Activated naive CD8-positive, alpha-beta T cell treated with anti-CD3 and anti-CD28 coated beads, Interleukin-2, amount 50 U/mL, for 24 hours (primary cell): ENCODE measurements at regions not wholly inside any gene's neighbourhood (a gene's known extent, or its start where the extent isn't known, plus 50 kb on each side); places are given as distances from the start of the nearest gene placed in this dataset.

Source experiments
- ATAC-seq: fragments of 150-1000 bp; cut with Tn5 transposase; one replicate; pipeline ENCODE4 v1.10.0; 2021
- DNase-seq: peaks from one replicate; pipeline ENCODE4 v3.0.0; 2021
- H3K27ac Mint-ChIP-seq: one replicate; pipeline ENCODE4 v1.8.0; 2021; ENCODE audit warnings: mild to moderate bottlenecking, mixed read lengths
- H3K27me3 Mint-ChIP-seq: one replicate; pipeline ENCODE4 v1.8.0; 2021; ENCODE audit warnings: mixed read lengths
- H3K36me3 Mint-ChIP-seq: one replicate; pipeline ENCODE4 v1.8.0; 2021; ENCODE audit warnings: low read depth, mixed read lengths
- H3K4me1 Mint-ChIP-seq: one replicate; pipeline ENCODE4 v1.8.0; 2021; ENCODE audit warnings: mixed read lengths
- H3K4me3 Mint-ChIP-seq: one replicate; pipeline ENCODE4 v1.8.0; 2021; ENCODE audit warnings: mild to moderate bottlenecking, moderate library complexity, mixed read lengths
- H3K9me3 Mint-ChIP-seq: one replicate; pipeline ENCODE4 v1.8.0; 2021; ENCODE audit warnings: mixed read lengths

DNA sequence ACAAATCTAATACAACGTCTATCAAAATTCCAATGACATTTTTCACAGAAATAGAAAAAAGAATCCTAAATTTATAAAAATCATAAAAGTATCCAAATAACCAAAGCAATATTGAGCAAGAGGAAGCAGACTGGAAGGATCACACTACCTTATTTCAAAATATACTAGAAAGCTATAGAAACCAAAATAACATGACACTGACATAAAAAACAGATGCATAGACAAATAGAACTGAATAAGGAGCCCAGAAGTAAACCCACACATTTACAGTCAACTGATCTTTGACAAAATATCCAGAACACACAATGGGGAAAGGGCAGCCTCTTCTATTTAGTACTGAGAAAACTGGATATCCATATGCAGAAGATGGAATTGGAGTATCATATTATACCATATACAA lies 217.5 kb downstream of the MACC1 start:
- Mint-ChIP-seq H3K9me3 (no peaks in the 10 kb centered on the region), H3K4me1 (no peaks in the 10 kb centered on the region), H3K4me3 (no peak overlapping the region), H3K36me3 (no peaks in the 10 kb centered on the region), H3K27me3 (peaks cover 2% of the 10 kb centered on the region), H3K27ac (no peak overlapping the region)
- DNase-seq (no peak), ATAC-seq (no peak)

DNA sequence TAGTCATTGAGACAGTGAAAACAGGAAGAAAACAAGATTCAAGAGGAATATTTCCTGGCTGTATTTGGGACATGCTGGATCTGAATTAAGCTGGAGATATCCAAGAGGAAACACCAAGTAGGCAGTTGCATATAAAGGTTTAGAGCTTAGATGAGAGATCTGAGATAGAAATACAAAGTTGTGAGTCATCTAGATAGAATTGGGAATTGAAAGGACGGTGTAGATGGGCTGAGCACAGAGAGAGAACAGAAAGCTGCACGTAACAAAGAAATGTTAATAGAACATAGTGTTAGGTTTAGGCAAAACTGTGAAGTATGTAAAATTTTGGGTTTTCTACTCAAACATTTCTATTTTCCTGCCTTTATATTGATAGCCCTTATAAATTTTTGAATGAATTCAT lies 218.5 kb upstream of the TMEM196 start:
- DNase-seq (no peak), ATAC-seq (no peak)
- Mint-ChIP-seq H3K9me3 (no peaks in the 10 kb centered on the region), H3K4me3 (no peak overlapping the region), H3K27me3 (no peaks in the 10 kb centered on the region), H3K27ac (no peak overlapping the region), H3K4me1 (no peaks in the 10 kb centered on the region), H3K36me3 (no peaks in the 10 kb centered on the region)

DNA sequence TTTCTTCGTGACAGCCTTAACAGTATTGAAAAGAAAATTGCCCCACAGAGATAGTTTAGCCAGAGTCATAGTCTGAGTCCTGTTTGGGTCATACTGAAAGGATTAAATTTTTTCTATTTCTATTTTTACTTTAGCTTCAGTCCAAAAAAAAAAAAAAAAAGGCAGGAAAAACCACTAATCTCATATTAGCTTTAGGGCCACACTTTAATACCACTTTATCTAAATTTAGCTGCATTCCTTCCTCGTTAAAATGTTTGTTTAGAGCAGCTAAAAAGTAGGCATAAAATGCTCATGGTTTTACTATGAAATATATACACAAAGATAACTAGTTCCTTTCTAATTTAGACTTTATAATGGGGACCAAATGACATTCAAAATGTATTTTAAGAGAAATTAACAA lies 216.5 kb upstream of the TMEM196 start:
- Mint-ChIP-seq H3K27me3 (no peaks in the 10 kb centered on the region), H3K9me3 (no peaks in the 10 kb centered on the region), H3K4me3 (no peak overlapping the region), H3K27ac (no peak overlapping the region), H3K4me1 (no peaks in the 10 kb centered on the region), H3K36me3 (no peaks in the 10 kb centered on the region)
- ATAC-seq (no peak), DNase-seq (no peak)

DNA sequence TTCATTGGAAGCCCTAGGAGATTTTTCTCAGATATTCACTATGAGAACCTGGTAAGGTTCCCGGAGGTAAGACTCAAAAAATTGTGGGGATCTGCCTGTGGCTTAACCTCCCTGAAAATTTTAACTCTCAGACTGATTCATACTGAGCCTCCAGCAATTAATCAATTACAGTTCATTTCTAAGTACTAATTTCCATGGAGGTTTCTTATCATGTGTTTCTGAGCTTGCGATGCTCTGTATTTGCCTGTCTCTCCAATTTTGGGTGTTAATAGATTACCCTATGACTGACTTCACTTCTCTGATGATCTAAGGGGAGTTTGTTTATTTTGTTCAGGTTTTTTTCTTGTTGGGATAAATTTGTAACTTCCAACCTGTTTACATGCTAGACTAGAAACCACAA lies 215.4 kb upstream of the TMEM196 start:
- no peak overlapping the region for H3K27ac Mint-ChIP-seq
- no peak for ATAC-seq
- no peaks in the 10 kb centered on the region for H3K4me1 Mint-ChIP-seq

DNA sequence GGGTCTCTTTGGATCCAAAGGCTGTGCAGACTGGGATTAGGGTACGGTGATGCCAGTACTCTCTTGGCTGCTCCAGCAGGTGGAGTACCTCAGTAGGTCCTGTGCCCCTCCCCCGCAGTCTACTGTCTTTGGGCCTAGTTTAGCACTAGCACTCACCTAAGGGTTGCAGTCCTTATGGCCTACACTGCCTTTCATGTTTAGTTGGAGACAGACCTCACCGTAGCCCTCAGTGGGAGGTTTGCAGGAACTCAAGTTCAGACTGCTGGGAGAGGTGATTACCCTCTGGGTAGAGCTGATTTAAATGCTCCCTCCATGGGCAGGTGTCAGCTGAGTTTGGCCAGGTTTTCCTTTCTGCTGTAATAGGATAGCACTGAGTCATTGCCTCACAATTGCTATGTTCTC lies 210.8 kb upstream of the TMEM196 start:
- no peaks in the 10 kb centered on the region for H3K4me1 Mint-ChIP-seq
- H3K9me3 Mint-ChIP-seq = no peaks in the 10 kb centered on the region
- H3K4me3 Mint-ChIP-seq = no peak overlapping the region
- no peak overlapping the region for H3K27ac Mint-ChIP-seq
- no peaks in the 10 kb centered on the region for H3K27me3 Mint-ChIP-seq
- no peak for DNase-seq
- no peak for ATAC-seq
- no peaks in the 10 kb centered on the region for H3K36me3 Mint-ChIP-seq

More for the DNA sequence above, 215.4 kb upstream of the TMEM196 start:
- no peak overlapping the region for H3K4me3 Mint-ChIP-seq
- no peaks in the 10 kb centered on the region for H3K9me3 Mint-ChIP-seq
- no peaks in the 10 kb centered on the region for H3K36me3 Mint-ChIP-seq
- DNase-seq = no peak
- H3K27me3 Mint-ChIP-seq = no peaks in the 10 kb centered on the region

DNA sequence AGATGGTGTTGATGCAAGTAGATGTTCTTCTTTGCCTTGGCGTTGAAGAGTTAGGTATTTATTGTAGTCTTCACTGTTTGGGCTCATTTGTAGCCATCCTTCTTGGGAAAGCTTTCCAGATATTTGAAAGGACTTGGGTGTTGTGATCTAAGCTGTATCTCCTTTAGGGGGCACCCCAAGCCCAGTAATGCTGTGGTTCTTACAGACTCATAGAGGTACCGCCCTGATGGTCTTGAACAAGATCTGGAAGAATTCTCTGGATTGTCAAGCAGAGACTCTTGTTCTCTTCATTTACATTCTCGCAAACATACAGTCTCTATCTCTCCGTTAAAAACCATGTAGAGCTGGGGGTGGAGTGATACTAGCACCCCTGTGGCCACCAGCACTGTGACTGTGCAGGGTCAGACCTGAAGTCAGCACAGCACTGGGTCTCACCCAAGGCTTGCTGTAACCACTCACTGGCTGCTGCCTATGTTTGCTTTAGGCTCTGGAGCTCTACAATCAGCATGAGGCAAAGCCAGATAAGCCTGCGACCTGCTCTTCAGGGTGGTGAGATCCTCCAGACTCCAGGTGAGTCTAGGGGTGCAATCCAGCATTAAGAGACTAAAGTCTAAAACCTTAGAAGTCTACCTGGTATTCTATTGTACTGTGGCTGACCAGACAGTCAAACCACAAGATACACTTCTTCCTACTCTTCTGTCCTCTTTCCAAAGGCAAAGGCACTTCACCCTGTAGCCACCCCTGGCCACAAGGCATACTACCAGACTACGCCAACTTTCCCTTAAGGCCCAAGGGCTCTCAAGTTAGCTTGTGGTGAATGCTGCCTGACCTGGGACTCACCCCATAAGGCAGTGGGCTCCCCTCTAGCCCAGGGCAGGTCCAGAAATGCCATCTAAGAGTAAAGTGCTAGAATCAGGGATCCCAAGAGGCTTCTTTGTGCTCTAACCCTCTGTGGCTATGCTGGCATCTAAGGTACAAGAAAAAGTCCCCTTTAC lies 209.7 kb upstream of the TMEM196 start:
- H3K9me3 Mint-ChIP-seq = peaks cover 6% of the 10 kb centered on the region
- no peaks in the 10 kb centered on the region for H3K27me3 Mint-ChIP-seq
- H3K4me3 Mint-ChIP-seq = no peak overlapping the region
- no peak for ATAC-seq
- no peak overlapping the region for H3K27ac Mint-ChIP-seq
- H3K36me3 Mint-ChIP-seq = no peaks in the 10 kb centered on the region
- no peaks in the 10 kb centered on the region for H3K4me1 Mint-ChIP-seq
- peak; percentile 7 for DNase-seq

DNA sequence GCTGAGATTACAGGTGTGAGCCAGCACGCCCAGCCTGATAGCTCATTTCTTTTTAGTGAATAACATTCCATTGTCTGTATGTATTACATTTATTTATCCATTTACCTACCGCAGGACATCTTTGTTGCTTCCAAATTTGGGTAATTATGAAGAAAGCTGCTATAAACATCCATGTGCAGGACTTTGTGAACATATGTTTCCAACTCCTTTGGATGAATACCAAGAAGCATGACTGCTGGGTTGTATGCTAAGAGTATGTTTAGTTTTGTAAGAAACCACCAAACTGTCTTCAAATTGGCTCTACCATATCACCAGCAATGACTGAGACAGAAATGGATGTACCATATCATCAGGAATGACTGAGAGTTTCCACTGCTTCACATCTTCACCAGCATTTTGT lies 200.2 kb upstream of the TMEM196 start:
- no peaks in the 10 kb centered on the region for H3K27me3 Mint-ChIP-seq
- DNase-seq = no peak
- H3K27ac Mint-ChIP-seq = no peak overlapping the region
- peaks cover 3% of the 10 kb centered on the region for H3K9me3 Mint-ChIP-seq
- H3K36me3 Mint-ChIP-seq = no peaks in the 10 kb centered on the region
- ATAC-seq = no peak
- H3K4me1 Mint-ChIP-seq = no peaks in the 10 kb centered on the region
- no peak overlapping the region for H3K4me3 Mint-ChIP-seq

DNA sequence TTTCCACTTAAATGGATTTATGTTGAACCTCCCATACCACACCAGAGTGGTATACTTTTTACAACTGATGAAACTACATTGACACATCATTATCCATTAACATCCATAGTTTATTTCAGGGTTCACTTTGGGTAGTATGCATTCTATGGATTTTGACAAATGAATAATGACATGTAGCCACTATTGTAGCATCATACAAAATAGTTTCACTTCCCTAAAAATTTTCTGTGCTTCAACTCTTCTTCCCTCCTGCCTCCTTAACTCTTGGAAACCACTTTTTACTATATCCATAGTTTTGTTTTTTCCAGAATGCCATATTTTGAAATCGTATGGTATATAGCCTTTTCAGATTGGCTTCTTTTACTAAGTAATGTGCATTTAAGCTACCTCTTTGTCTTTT lies 199.5 kb upstream of the TMEM196 start:
- Mint-ChIP-seq H3K27me3 (no peaks in the 10 kb centered on the region), H3K4me3 (no peak overlapping the region), H3K4me1 (no peaks in the 10 kb centered on the region), H3K9me3 (no peaks in the 10 kb centered on the region), H3K36me3 (no peaks in the 10 kb centered on the region), H3K27ac (no peak overlapping the region)
- DNase-seq = no peak
- ATAC-seq = no peak

DNA sequence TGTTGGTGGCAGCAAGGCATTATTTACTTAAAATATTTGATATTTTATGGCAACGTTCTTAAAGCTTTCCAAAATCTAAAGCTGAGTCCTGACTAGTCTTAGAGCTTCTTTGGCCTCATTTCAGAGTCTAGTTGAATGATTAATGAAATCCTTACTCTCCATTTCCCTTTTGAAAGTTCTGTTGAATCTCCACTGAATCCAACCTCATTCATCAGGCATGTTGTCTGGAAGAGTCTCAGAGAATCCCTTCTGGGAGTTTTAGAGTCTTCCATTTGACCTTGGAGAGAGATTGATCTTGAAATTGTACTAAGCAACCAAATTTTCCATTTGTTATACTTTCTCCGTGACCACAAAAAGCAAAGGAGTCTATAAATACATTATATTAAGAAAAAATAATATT lies 198.5 kb upstream of the TMEM196 start:
- H3K36me3 Mint-ChIP-seq = no peaks in the 10 kb centered on the region
- no peak for DNase-seq
- H3K27me3 Mint-ChIP-seq = no peaks in the 10 kb centered on the region
- ATAC-seq = no peak
- no peak overlapping the region for H3K4me3 Mint-ChIP-seq
- no peaks in the 10 kb centered on the region for H3K9me3 Mint-ChIP-seq
- H3K4me1 Mint-ChIP-seq = no peaks in the 10 kb centered on the region
- no peak overlapping the region for H3K27ac Mint-ChIP-seq

DNA sequence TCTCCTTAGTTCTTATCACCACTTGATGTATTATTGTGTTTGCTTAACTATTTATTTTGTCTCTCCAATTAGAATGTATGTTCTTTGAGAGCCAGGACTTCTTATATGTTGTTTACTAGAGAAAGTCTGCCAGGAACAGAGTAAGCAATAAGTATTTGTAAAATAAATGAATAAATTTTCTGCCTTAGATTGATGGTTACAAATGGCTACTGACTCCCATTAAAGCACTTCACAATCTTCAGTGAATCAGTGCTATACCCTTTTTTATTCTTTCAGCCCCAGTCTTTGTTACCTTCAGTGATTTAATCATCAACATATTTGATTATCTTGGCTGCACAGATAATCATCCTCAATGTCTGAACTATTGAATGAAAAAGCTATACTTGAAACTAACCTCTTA lies 197.1 kb upstream of the TMEM196 start:
- Mint-ChIP-seq H3K27me3 (no peaks in the 10 kb centered on the region), H3K9me3 (no peaks in the 10 kb centered on the region), H3K36me3 (no peaks in the 10 kb centered on the region), H3K27ac (no peak overlapping the region), H3K4me1 (no peaks in the 10 kb centered on the region), H3K4me3 (no peak overlapping the region)
- ATAC-seq (no peak), DNase-seq (no peak)

DNA sequence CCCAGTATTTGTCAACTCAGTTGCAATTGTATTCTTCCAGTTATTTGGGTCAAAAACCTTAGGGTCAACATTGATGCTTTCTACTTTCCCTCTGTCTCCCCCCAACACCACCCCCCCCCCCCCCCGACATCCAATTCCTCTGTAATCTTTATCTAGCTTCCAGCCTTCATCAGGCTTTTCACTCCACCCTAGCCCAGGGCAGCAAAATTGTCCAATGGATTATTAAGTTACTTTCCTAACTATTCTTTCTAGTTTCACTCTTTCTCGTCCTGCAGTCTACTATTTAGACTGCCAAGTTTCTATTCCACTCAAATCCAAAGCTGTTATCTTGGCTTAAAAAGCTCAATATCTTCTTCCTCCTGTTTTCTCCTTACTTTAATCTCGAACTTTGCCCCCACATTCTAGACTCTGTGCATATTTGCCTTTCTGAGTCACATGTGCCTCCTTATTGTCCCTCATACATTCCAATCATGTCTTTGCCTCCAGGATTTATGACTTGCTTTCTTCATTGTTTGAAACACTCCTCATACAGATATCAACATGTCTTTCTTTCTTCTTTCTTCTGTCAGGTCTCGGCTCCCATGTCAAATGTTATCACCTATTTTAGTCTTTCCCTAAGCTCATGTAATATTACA lies 196.6 kb upstream of the TMEM196 start:
- ATAC-seq = no peak
- H3K27ac Mint-ChIP-seq = no peak overlapping the region
- no peaks in the 10 kb centered on the region for H3K9me3 Mint-ChIP-seq
- H3K4me3 Mint-ChIP-seq = no peak overlapping the region
- no peak for DNase-seq
- no peaks in the 10 kb centered on the region for H3K27me3 Mint-ChIP-seq
- H3K4me1 Mint-ChIP-seq = no peaks in the 10 kb centered on the region
- no peaks in the 10 kb centered on the region for H3K36me3 Mint-ChIP-seq

DNA sequence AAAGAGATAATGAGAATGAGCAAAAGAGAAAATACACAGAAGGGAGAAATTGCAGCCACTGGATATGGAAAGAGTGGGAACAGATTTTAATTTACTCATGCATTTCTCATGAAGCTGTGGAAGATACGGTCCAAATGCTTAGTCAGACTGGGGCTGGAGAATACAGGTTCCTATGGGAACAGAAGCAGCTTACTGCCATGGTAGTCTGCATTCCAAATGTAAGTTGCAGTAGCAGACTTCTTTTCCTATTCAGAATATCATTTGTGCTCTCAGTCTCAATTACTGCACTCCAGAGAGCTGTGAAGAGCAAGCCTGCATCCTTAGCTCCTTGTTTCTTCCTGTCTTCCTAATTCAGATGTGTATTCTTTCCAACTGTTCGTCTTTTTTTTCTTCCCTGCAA lies 190.8 kb upstream of the TMEM196 start:
- Mint-ChIP-seq H3K4me3 (no peak overlapping the region), H3K9me3 (no peaks in the 10 kb centered on the region), H3K36me3 (no peaks in the 10 kb centered on the region), H3K27me3 (no peaks in the 10 kb centered on the region), H3K4me1 (no peaks in the 10 kb centered on the region), H3K27ac (no peak overlapping the region)
- ATAC-seq (no peak), DNase-seq (no peak)

DNA sequence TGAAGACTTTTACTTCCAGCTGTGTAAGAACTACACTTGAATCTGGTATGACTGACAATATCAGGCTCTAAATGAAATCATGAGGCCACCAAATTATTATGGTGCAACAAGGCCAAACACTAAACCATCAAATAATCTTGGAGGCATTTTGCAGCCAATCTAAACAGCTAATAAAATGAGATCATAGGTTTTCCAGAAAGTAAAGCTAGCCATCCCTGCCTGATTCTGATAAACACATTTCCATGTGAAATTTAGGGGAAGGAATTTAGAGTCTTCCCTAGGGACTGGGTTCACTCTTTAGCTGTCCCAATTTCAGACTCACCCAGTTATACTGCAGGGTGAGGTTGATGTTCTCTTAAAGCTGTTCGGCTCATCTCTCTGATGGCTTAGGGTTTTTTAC lies 190.3 kb upstream of the TMEM196 start:
- ATAC-seq (no peak), DNase-seq (no peak)
- H3K9me3 Mint-ChIP-seq = no peaks in the 10 kb centered on the region
- no peaks in the 10 kb centered on the region for H3K27me3 Mint-ChIP-seq
- H3K36me3 Mint-ChIP-seq = no peaks in the 10 kb centered on the region
- no peaks in the 10 kb centered on the region for H3K4me1 Mint-ChIP-seq
- H3K27ac Mint-ChIP-seq = no peak overlapping the region
- H3K4me3 Mint-ChIP-seq = no peak overlapping the region

DNA sequence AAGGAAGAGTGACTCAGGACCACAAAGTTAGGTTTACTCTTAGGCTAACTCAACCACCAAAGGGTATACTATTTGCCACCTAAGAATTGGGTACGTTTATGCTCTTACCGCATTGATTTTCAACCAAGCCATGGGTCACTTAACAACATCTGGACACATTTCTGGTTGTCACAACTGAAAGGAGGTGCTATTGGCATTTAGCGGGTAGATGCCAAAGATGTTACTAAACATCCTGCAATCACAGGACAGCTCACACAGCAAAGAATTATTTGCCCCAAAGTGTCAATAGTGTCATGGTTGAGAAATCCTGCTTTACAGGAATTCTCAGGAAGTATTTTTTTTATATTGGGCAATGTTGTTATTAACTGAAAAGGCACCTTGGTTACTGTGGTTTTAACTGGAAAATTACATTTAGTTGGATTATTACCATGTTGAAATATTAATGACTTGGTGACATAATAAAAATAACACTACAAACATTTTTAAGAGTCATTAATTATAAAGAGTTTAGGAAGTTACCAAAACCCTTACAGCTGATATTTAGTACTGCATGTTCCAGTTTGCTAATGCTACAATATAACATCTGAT lies 185.0 kb upstream of the TMEM196 start:
- Mint-ChIP-seq H3K27me3 (no peaks in the 10 kb centered on the region), H3K36me3 (no peaks in the 10 kb centered on the region), H3K4me3 (no peak overlapping the region), H3K27ac (no peak overlapping the region), H3K9me3 (no peaks in the 10 kb centered on the region), H3K4me1 (no peaks in the 10 kb centered on the region)
- ATAC-seq = no peak
- DNase-seq = no peak

DNA sequence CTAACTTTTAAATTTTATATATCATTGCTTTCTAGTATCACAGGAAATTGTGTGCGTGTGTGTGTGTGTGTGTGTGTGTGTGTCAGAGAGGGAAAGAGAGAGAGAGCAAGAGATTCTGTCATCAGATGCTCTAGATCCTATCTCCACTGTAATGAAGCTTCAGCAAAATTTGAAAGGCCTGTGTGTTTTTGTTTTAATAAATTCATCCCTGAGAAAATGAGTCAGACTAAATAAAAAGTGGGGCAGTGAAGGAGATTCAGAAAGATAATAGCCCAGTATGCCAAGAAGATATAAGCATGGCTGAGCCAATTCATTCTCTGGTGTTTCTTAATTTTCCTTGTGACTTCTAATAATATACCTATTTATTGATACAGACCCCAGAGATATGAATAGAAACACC lies 184.2 kb upstream of the TMEM196 start:
- H3K4me3 Mint-ChIP-seq = no peak overlapping the region

More for the DNA sequence above, 184.2 kb upstream of the TMEM196 start:
- no peaks in the 10 kb centered on the region for H3K4me1 Mint-ChIP-seq
- no peaks in the 10 kb centered on the region for H3K36me3 Mint-ChIP-seq
- no peak for DNase-seq
- no peak overlapping the region for H3K27ac Mint-ChIP-seq
- H3K27me3 Mint-ChIP-seq = no peaks in the 10 kb centered on the region
- H3K9me3 Mint-ChIP-seq = no peaks in the 10 kb centered on the region
- ATAC-seq = no peak
